Glutamatergic neuron (in vitro differentiated cells): ENCODE measurements at regions not wholly inside any gene's neighbourhood (a gene's known extent, or its start where the extent isn't known, plus 50 kb on each side); places are given as distances from the start of the nearest gene placed in this dataset.

Source experiments
- DNase-seq: peaks from one replicate; pipeline ENCODE4 v3.0.0; 2022
- H3K27ac Mint-ChIP-seq: one replicate; pipeline ENCODE4 v1.8.0; 2020; ENCODE audit warnings: mild to moderate bottlenecking, mixed read lengths, inconsistent platforms; ENCODE audit not compliant: unreplicated experiment
- H3K27me3 Mint-ChIP-seq: one replicate; pipeline ENCODE4 v1.8.0; 2020; ENCODE audit warnings: mild to moderate bottlenecking, moderate library complexity, mixed read lengths, inconsistent platforms; ENCODE audit not compliant: unreplicated experiment
- H3K36me3 Mint-ChIP-seq: one replicate; pipeline ENCODE4 v1.8.0; 2020; ENCODE audit warnings: mild to moderate bottlenecking, mixed read lengths, inconsistent platforms; ENCODE audit not compliant: unreplicated experiment
- H3K4me1 Mint-ChIP-seq: one replicate; pipeline ENCODE4 v1.8.0; 2020; ENCODE audit warnings: mild to moderate bottlenecking, low read depth, mixed read lengths, inconsistent platforms; ENCODE audit not compliant: unreplicated experiment
- H3K4me3 Mint-ChIP-seq: one replicate; pipeline ENCODE4 v1.8.0; 2020; ENCODE audit warnings: mild to moderate bottlenecking, mixed read lengths, inconsistent platforms; ENCODE audit not compliant: unreplicated experiment
- H3K9me3 Mint-ChIP-seq: one replicate; pipeline ENCODE4 v1.8.0; 2020; ENCODE audit warnings: mild to moderate bottlenecking, moderate library complexity, mixed read lengths, inconsistent platforms; ENCODE audit not compliant: unreplicated experiment
- CTCF ChIP-seq: fragments of 200-600 bp; sonication (generic); IDR thresholded peaks from one replicate; pipeline ENCODE4 v1.5.0; 2021; ENCODE audit not compliant: partially characterized antibody, unreplicated experiment

GRCh38 chr10:33838731-33839130 is 504.3 kb upstream of the NRP1 start:
- Mint-ChIP-seq H3K4me1 (peaks cover 2% of the 10 kb centered on the region), H3K36me3 (peaks cover 6% of the 10 kb centered on the region), H3K4me3 (no peak overlapping the region), H3K9me3 (no peaks in the 10 kb centered on the region), H3K27me3 (no peaks in the 10 kb centered on the region), H3K27ac (no peak overlapping the region)
- DNase-seq = no peak
- no peak for TF ChIP-seq CTCF

- no peaks in the 10 kb centered on the region for H3K27me3 Mint-ChIP-seq
- peaks cover 8% of the 10 kb centered on the region for H3K4me1 Mint-ChIP-seq
- H3K27ac Mint-ChIP-seq = no peak overlapping the region
- DNase-seq = no peak
- no peaks in the 10 kb centered on the region for H3K9me3 Mint-ChIP-seq
- no peaks in the 10 kb centered on the region for H3K36me3 Mint-ChIP-seq
- H3K4me3 Mint-ChIP-seq = no peak overlapping the region
- TF ChIP-seq CTCF = no peak
These were observed 503.3 kb upstream of the NRP1 start for GRCh38 chr10:33837736-33838135.

GRCh38 chr10:33835556-33835955 is 501.1 kb upstream of the NRP1 start:
- H3K27ac Mint-ChIP-seq = no peak overlapping the region

GRCh38 chr10:33833566-33833965 is 499.1 kb upstream of the NRP1 start:
- Mint-ChIP-seq H3K27me3 (no peaks in the 10 kb centered on the region), H3K27ac (peak overlapping the region; percentile 48), H3K4me1 (peaks cover 12% of the 10 kb centered on the region), H3K4me3 (peak overlapping the region; percentile 46), H3K36me3 (no peaks in the 10 kb centered on the region), H3K9me3 (peaks cover 2% of the 10 kb centered on the region)
- DNase-seq = peak; percentile 19
- TF ChIP-seq CTCF = no peak

More at GRCh38 chr10:33835556-33835955, 501.1 kb upstream of the NRP1 start:
- no peak for TF ChIP-seq CTCF
- Mint-ChIP-seq H3K4me3 (no peak overlapping the region), H3K27me3 (no peaks in the 10 kb centered on the region), H3K36me3 (no peaks in the 10 kb centered on the region), H3K9me3 (peaks cover 2% of the 10 kb centered on the region), H3K4me1 (peaks cover 12% of the 10 kb centered on the region)
- no peak for DNase-seq

- no peak for TF ChIP-seq CTCF
- Mint-ChIP-seq H3K27me3 (no peaks in the 10 kb centered on the region), H3K4me1 (peaks cover 12% of the 10 kb centered on the region), H3K36me3 (no peaks in the 10 kb centered on the region), H3K27ac (no peak overlapping the region), H3K4me3 (no peak overlapping the region), H3K9me3 (peaks cover 2% of the 10 kb centered on the region)
- no peak for DNase-seq
These were observed 497.8 kb upstream of the NRP1 start for GRCh38 chr10:33832124-33832787.
